Fibroblast of lung (primary cell): ENCODE measurements at regions not wholly inside any gene's neighbourhood (a gene's known extent, or its start where the extent isn't known, plus 50 kb on each side); places are given as distances from the start of the nearest gene placed in this dataset.

Source experiments
- DNase-seq, 2 donors: peaks; one replicate each; pipeline versions ENCODE4 v3.0.0 to v3.0.0-alpha.2; 2010; ENCODE audit warnings: low read depth in 2 of 2
- H2AFZ ChIP-seq: 2 replicates; pipeline ENCODE4 v1.5.1; 2012; ENCODE audit warnings: low read length, control low read depth, inconsistent platforms
- H3K27ac ChIP-seq: 2 replicates; pipeline ENCODE4 v1.5.1; 2011; ENCODE audit warnings: low read length, control low read depth; ENCODE audit not compliant: insufficient read depth
- H3K27me3 ChIP-seq: 2 replicates; pipeline ENCODE4 v1.5.1; 2011; ENCODE audit warnings: mild to moderate bottlenecking, low read length; ENCODE audit not compliant: control insufficient read depth, insufficient read depth
- H3K36me3 ChIP-seq: 2 replicates; pipeline ENCODE4 v1.5.1; 2011; ENCODE audit warnings: low read length; ENCODE audit not compliant: control insufficient read depth, insufficient read depth
- H3K4me1 ChIP-seq: 2 replicates; pipeline ENCODE4 v1.5.1; 2011; ENCODE audit warnings: low read length; ENCODE audit not compliant: control insufficient read depth, insufficient read depth; ENCODE audit errors: extremely low read depth
- H3K4me2 ChIP-seq: 2 replicates; pipeline ENCODE4 v1.5.1; 2011; ENCODE audit warnings: low read length, control low read depth; ENCODE audit not compliant: insufficient read depth; ENCODE audit errors: extremely low read depth
- H3K4me3 ChIP-seq, 4 experiments: fragments of 200-600 bp in 1 of 4; sonication (generic) in 1 of 4; replicated peaks in 1 of 4; 2 replicates each; pipeline ENCODE4 v1.5.1; 2011 to 2016; ENCODE audit warnings: low read length in 4 of 4, low read depth in 3 of 4, mild to moderate bottlenecking in 3 of 4, control low read depth in 2 of 4, inconsistent platforms in 1 of 4, mixed read lengths in 1 of 4; ENCODE audit not compliant: insufficient read depth in 1 of 4; ENCODE audit errors: control extremely low read depth in 1 of 4
- H3K79me2 ChIP-seq: 2 replicates; pipeline ENCODE4 v1.5.1; 2012; ENCODE audit warnings: mild to moderate bottlenecking, low read length, inconsistent platforms; ENCODE audit not compliant: control insufficient read depth, insufficient read depth
- H3K9ac ChIP-seq: 2 replicates; pipeline ENCODE4 v1.5.1; 2011; ENCODE audit warnings: mild to moderate bottlenecking, low read length, control low read depth; ENCODE audit not compliant: insufficient read depth
- H3K9me3 ChIP-seq: 2 replicates; pipeline ENCODE4 v1.5.1; 2012; ENCODE audit warnings: low read depth, low read length; ENCODE audit not compliant: control insufficient read depth, insufficient read depth
- H4K20me1 ChIP-seq: 2 replicates; pipeline ENCODE4 v1.5.1; 2011; ENCODE audit warnings: low read length; ENCODE audit not compliant: control insufficient read depth, insufficient read depth; ENCODE audit errors: extremely low read depth
- EZH2 ChIP-seq: IDR thresholded peaks from 2 replicates; pipeline ENCODE4 v1.5.1; 2012; ENCODE audit warnings: low read length, control low read depth, mild to moderate bottlenecking; ENCODE audit errors: missing control alignments
- TF ChIP-seq, protein P1 (sequence below), 2 donors: IDR thresholded peaks in 1 of 2; conservative IDR thresholded peaks in 1 of 2; 1 replicate in 1 of 2; 2 replicates in 1 of 2; pipeline ENCODE4 v1.5.1; 2011 to 2012; ENCODE audit warnings: low read length in 2 of 2, control low read depth in 1 of 2, inconsistent platforms in 1 of 2, low read depth in 1 of 2, mild to moderate bottlenecking in 1 of 2

DNA sequence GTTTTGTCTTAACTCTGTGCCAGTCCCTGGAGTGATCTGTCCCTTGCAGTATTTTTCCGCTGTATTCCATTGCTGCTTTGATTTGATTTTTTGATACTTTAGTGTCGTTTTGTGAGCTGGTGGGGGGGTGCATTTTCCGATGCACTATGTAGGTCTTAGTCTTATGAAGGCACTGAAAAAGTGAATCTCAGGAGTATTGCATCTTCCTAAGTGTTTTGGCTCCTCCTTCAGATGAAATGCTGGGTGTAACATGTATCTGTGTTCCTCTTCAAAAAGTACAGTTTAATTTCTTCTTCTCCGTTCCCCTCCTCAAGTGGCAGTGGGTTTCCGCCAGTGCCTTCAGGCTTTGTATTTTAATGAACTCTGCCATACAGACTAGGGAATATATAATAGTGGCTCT, 580.7 kb upstream of the GJE1 start:
- TF ChIP-seq, protein P1, sequence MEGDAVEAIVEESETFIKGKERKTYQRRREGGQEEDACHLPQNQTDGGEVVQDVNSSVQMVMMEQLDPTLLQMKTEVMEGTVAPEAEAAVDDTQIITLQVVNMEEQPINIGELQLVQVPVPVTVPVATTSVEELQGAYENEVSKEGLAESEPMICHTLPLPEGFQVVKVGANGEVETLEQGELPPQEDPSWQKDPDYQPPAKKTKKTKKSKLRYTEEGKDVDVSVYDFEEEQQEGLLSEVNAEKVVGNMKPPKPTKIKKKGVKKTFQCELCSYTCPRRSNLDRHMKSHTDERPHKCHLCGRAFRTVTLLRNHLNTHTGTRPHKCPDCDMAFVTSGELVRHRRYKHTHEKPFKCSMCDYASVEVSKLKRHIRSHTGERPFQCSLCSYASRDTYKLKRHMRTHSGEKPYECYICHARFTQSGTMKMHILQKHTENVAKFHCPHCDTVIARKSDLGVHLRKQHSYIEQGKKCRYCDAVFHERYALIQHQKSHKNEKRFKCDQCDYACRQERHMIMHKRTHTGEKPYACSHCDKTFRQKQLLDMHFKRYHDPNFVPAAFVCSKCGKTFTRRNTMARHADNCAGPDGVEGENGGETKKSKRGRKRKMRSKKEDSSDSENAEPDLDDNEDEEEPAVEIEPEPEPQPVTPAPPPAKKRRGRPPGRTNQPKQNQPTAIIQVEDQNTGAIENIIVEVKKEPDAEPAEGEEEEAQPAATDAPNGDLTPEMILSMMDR (conservative IDR thresholded peaks at IDR 0.05 in 1 of 2, IDR thresholded peaks at IDR 0.05 in 1 of 2; ENCODE audit: low read depth in 1 of 2, low read length in 2 of 2) = no peak
- no peak for TF ChIP-seq EZH2
- H4K20me1 ChIP-seq = no peaks in the 10 kb centered on the region
- H3K79me2 ChIP-seq = no peaks in the 10 kb centered on the region
- DNase-seq = peak in 1 of 2 donors; percentile 3
- H3K27me3 ChIP-seq = no peaks in the 10 kb centered on the region
- H3K9me3 ChIP-seq = no peaks in the 10 kb centered on the region
- no peak overlapping the region for H3K4me2 ChIP-seq
- no peak overlapping the region for H3K9ac ChIP-seq
- no peak overlapping the region for H3K27ac ChIP-seq
- H2AFZ ChIP-seq = no peak overlapping the region
- no peaks in the 10 kb centered on the region for H3K36me3 ChIP-seq
- no peak overlapping the region for H3K4me3 ChIP-seq
- no peaks in the 10 kb centered on the region for H3K4me1 ChIP-seq

DNA sequence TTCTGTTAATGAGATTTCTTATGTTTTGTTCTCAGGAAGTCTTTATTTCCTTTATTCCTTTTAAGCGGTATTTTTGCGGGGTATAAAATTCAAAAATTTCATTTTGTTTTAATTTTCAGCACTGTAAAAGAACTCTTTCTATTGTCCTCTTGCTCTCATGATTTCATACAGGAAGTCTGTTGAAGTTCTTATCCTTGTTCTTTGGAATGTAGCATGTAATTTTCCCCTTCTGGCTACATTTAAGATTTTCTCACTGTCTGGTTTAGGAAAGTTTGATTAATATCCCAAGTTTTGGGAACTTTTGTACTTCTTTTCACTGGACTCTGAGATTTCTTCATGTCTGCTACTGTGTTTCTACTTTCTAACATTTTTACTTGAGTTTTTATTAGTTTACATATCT, 581.4 kb upstream of the GJE1 start:
- no peaks in the 10 kb centered on the region for H3K9me3 ChIP-seq
- H3K27me3 ChIP-seq = no peaks in the 10 kb centered on the region
- H3K4me3 ChIP-seq = no peak overlapping the region
- H4K20me1 ChIP-seq = no peaks in the 10 kb centered on the region
- no peaks in the 10 kb centered on the region for H3K4me1 ChIP-seq
- H3K27ac ChIP-seq = no peak overlapping the region
- H2AFZ ChIP-seq = no peak overlapping the region
- no peak for TF ChIP-seq EZH2
- TF ChIP-seq, protein P1 (conservative IDR thresholded peaks at IDR 0.05 in 1 of 2, IDR thresholded peaks at IDR 0.05 in 1 of 2; ENCODE audit: low read depth in 1 of 2, low read length in 2 of 2) = no peak
- H3K79me2 ChIP-seq = no peaks in the 10 kb centered on the region
- no peak overlapping the region for H3K4me2 ChIP-seq
- H3K36me3 ChIP-seq = no peaks in the 10 kb centered on the region
- no peak overlapping the region for H3K9ac ChIP-seq
- DNase-seq = no peak

DNA sequence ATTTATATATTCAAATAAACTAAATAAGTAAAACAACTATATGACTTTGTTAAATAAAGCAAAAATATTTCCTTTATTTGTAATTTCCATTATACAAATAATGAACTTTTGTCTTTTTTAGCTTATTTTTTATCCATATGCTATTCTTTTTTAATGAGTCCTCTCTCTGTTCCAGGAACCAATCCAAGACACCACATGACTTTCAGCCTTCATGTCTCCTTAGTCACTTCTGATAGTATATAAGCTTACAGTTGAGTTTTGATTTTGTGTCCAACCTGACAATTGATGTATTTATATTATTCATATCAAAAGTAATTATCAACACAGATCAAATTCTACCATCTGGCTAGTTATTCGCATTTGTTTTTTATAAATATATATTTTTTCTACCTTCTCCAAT, 582.3 kb upstream of the GJE1 start:
- peak; percentile 13 to 19 for DNase-seq
- no peak overlapping the region for H3K27ac ChIP-seq
- no peak overlapping the region for H3K4me3 ChIP-seq
- H3K9ac ChIP-seq = no peak overlapping the region
- no peaks in the 10 kb centered on the region for H3K9me3 ChIP-seq
- no peaks in the 10 kb centered on the region for H3K27me3 ChIP-seq
- H3K4me2 ChIP-seq = no peak overlapping the region
- no peaks in the 10 kb centered on the region for H3K36me3 ChIP-seq
- H4K20me1 ChIP-seq = no peaks in the 10 kb centered on the region
- no peaks in the 10 kb centered on the region for H3K79me2 ChIP-seq
- no peak overlapping the region for H2AFZ ChIP-seq
- no peaks in the 10 kb centered on the region for H3K4me1 ChIP-seq
- TF ChIP-seq EZH2 = no peak
- TF ChIP-seq, protein P1 (conservative IDR thresholded peaks at IDR 0.05 in 1 of 2, IDR thresholded peaks at IDR 0.05 in 1 of 2; ENCODE audit: low read depth in 1 of 2, low read length in 2 of 2) = no peak
